ENCODE measurements at regions not wholly inside any gene's neighbourhood (a gene's known extent, or its start where the extent isn't known, plus 50 kb on each side); places are given as distances from the start of the nearest gene placed in this dataset.

DNA sequence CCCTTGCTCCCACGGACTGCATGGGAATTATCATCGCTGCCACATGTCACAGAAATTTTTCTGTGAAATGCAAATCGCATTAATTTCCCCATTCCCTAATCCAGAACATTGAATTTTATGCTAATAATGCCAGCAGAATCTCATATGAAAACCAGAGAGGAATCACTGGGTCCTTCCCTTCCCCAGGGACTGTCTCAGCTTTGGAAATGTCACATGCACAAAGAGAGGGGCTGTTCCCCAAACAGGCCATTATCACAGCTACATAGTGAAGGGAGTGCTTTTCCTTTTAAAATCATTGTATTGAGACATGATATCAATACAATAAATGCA lies 954.5 kb downstream of the BRD1 start:
- TF ChIP-seq, protein P1, sequence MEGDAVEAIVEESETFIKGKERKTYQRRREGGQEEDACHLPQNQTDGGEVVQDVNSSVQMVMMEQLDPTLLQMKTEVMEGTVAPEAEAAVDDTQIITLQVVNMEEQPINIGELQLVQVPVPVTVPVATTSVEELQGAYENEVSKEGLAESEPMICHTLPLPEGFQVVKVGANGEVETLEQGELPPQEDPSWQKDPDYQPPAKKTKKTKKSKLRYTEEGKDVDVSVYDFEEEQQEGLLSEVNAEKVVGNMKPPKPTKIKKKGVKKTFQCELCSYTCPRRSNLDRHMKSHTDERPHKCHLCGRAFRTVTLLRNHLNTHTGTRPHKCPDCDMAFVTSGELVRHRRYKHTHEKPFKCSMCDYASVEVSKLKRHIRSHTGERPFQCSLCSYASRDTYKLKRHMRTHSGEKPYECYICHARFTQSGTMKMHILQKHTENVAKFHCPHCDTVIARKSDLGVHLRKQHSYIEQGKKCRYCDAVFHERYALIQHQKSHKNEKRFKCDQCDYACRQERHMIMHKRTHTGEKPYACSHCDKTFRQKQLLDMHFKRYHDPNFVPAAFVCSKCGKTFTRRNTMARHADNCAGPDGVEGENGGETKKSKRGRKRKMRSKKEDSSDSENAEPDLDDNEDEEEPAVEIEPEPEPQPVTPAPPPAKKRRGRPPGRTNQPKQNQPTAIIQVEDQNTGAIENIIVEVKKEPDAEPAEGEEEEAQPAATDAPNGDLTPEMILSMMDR (conservative IDR thresholded peaks at IDR 0.05) = no peak
- H3K27ac ChIP-seq = no peak overlapping the region

DNA sequence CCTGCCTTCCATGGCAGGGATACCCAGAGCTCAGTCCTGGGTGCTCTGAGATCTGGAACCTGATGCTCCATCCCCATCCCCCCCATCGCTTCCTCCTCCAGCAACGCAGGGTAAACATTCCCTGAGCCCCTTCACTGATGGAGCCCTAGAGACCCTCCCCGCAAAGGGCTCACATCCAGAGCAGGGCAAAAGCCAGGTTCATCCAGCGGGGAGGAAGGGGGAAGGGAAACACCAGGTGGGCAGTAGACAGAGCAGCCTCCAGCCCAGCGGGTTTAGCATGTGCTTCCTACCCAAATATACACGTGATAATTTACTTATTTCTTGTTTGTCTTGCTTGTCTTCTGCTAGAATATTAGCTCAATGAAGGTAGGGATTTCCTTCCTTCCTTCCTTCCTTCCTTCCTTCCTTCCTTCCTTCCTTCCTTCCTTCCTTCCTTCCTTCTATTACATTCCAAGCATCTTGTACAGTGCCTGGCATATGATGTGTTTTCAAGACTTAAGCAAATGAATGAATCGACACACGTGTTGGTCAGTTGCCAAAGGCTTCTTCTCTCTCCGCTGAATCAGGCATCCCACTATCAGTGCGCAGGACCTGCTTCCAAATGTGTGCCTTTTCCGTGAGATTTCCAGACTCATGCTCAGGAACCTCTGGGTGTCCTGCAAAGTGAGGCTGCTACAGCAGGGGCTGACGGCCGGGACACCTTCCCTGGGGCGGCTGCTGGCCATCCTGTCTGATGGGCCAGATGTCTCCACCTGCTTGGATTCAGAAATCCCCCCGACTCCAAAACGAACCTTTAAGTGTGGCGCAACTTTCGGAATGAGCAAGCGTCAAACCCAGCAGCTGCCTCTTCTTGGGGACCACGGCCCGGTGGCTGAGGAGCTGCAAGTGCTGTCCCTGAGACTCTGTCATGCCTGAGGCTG lies 955.1 kb downstream of the BRD1 start:
- H3K27ac ChIP-seq = no peak overlapping the region
- TF ChIP-seq, protein P1 (conservative IDR thresholded peaks at IDR 0.05) = no peak

DNA sequence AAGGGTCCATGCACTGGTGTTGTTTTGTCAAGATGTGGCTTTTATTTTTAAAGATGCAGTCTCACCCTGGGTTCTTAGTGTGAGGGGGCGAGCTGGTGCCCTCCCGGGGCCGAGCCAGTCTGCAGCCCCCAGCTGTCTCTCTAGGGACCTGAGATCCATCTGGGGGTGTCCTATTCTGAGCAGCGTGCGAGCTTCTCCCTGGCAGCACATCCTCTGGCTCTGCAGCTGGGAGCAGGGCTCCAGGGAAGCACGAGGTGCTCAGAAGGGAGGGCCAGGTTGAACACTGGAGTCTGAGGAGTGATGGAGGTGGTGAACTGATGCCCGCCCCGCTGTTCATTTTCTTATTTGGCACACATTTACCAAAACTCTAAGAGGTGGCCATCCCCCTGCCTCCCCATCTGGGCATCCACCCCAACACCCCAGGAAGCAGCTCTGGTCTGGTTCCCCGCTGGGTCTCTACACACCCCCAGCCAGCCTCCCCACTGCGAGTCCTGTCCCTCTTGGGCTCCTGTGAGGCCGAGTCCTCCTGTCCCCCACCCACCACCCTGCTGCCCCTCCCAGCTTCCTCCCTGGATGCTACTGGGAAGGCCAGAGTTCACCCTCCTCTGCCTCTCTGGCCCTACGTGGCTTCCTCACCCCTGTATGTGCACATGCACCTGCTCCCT lies 956.4 kb downstream of the BRD1 start:
- H3K27ac ChIP-seq = no peak overlapping the region
- TF ChIP-seq, protein P1 (conservative IDR thresholded peaks at IDR 0.05) = no peak

DNA sequence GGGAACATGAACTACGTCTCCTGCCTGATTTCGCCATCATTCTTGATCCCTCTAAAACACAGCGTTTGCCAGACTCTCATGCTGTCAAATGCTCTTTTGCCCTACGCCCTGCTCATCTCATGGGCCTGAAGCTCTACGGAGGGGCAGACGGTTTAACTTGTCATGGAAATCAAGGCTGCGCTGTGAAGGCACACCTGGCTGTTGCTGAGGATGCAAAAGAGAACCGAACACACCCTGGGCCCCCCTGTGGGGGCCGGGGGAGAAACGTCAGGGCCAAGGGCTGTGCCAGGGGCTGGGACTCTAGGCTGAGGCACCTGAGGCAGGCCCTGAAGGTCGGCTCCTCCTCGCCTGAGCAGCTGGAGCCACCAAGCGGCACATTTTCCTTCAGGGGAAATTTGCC lies 957.2 kb downstream of the BRD1 start:
- TF ChIP-seq, protein P1 (conservative IDR thresholded peaks at IDR 0.05) = no peak
- no peak overlapping the region for H3K27ac ChIP-seq

DNA sequence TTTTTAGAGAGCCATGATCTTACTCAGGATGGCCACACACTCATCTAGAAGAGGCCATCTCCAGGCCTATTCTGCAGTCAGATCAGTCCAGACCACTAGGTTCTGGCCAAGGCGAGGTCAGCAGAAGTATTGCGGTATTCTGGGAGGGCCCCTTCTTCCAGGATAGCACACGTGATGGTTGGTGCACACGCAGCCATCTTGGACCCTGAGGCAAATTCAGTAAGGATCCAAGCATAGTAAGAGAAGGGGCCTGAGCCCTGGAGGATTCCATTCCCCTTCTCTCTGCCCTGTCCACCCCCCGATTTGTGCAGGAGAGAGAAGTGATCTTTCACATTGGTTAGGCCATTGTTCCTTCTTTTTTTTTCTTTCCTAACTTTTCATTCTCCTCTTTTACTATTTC lies 957.9 kb downstream of the BRD1 start:
- TF ChIP-seq, protein P1 (conservative IDR thresholded peaks at IDR 0.05) = no peak
- no peak overlapping the region for H3K27ac ChIP-seq

DNA sequence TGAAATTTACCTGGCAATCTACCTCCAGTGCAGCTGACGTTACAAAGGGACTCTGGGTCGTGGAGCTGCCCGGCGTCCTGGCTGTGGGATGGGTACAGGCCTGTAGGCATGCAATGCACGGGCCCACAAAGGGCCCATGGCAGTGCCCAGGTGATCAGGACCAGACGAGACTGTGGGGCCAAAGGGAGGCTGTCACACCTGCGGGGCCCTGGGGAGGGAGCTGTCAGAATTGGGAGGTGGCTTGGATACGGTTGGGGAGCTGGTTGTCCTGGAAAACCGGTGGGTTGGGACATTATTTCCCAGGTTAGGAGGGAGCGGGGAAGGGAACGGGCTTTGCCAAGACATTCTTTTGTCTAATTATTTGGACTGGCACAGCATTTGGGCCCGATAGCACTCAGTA lies 958.5 kb downstream of the BRD1 start:
- TF ChIP-seq, protein P1 (conservative IDR thresholded peaks at IDR 0.05) = no peak
- no peak overlapping the region for H3K27ac ChIP-seq

DNA sequence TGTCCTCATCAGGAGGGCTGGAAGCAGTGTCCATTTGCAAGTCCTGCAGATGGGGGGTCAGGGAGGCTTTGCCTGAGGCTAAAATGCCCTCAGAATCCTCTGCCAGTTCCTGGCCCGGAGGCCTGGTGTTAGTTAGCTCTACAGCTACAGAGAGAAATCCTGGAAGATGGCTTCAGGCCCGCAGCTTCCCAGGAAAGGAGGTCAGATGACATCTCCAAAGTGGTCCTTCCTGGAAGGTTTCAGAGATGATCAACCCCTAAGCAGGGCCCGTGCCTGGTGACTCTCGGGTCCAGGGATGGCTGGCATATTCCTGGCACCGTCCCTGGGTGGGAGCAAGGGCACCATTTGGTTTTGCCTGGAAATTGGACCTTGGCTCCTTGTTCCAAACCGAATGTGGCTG lies 959.1 kb downstream of the BRD1 start:
- TF ChIP-seq, protein P1 (conservative IDR thresholded peaks at IDR 0.05) = no peak
- H3K27ac ChIP-seq = no peak overlapping the region

Data from VCaP (cell line).